Sigmoid colon (tissue), 6 donors: ENCODE measurements at regions not wholly inside any gene's neighbourhood (a gene's known extent, or its start where the extent isn't known, plus 50 kb on each side); places are given as distances from the start of the nearest gene placed in this dataset.

Experiments used
- DNase-seq: peaks from one replicate; pipeline ENCODE4 v3.0.0-alpha.2; 2019
- H3K27ac ChIP-seq, 4 donors: fragments of 200-600 bp; sonication (generic); one replicate each; pipeline ENCODE4 v1.5.1; 2016 to 2019; ENCODE audit warnings: mild to moderate bottlenecking in 1 of 4
- H3K27me3 ChIP-seq, 3 donors: fragments of 200-600 bp; sonication (generic); one replicate each; pipeline ENCODE4 v1.5.1; 2019; ENCODE audit warnings: mild to moderate bottlenecking in 1 of 3
- H3K36me3 ChIP-seq, 4 donors: fragments of 200-600 bp; sonication (generic); one replicate each; pipeline ENCODE4 v1.5.1; 2016 to 2019
- H3K4me1 ChIP-seq, 4 donors: fragments of 200-600 bp; sonication (generic); one replicate each; pipeline ENCODE4 v1.5.1; 2017 to 2019
- H3K4me3 ChIP-seq, 4 donors: fragments of 200-600 bp; sonication (generic); one replicate each; pipeline ENCODE4 v1.5.1; 2017 to 2019; ENCODE audit warnings: mild to moderate bottlenecking in 2 of 4, moderate library complexity in 1 of 4
- H3K9me3 ChIP-seq, 4 donors: fragments of 200-600 bp in 3 of 4; sonication (generic) in 3 of 4; one replicate each; pipeline versions ENCODE4 v1.5.1 to v1.6.1; 2013 to 2019
- EP300 ChIP-seq, 4 donors: sonication (generic); formaldehyde crosslinking; IDR thresholded peaks; one replicate each; pipeline ENCODE4 v1.6.1; 2017; ENCODE audit warnings: antibody characterized with exemption in 4 of 4
- POLR2A ChIP-seq, 2 donors: fragments of 450-650 bp; IDR thresholded peaks; one replicate each; pipeline ENCODE4 v1.6.1; 2016; ENCODE audit warnings: antibody characterized with exemption in 2 of 2, mild to moderate bottlenecking in 2 of 2, moderate library complexity in 2 of 2
- POLR2AphosphoS5 ChIP-seq, 4 donors: sonication (generic); formaldehyde crosslinking; IDR thresholded peaks; one replicate each; pipeline ENCODE4 v1.6.1; 2017; ENCODE audit warnings: antibody characterized with exemption in 4 of 4
- WGBS, 2 donors: extraction: QIAGEN DNeasy Blood & Tissue Kit; methylation state at CpG; one replicate each; pipeline ENCODE4 v1.1.7; 2013; 5-methylcytosine and 5-hydroxymethylcytosine counted together
- intact Hi-C: fragments of 100-400 bp; cut with DNase I; formaldehyde crosslinking; loops from one replicate; pipeline ENCODE4 v1.15.1; 2023
- TF ChIP-seq, protein P1 (sequence below), 4 experiments: fragments of 450-650 bp in 3 of 4; fragments of 200-600 bp in 1 of 4; IDR thresholded peaks; one replicate each; pipeline ENCODE4 v1.5.1; 2016 to 2019; ENCODE audit warnings: antibody characterized with exemption in 4 of 4, mild to moderate bottlenecking in 3 of 4, moderate library complexity in 2 of 4
- donor health status: healthy with polysubstance abuse.
- donor health status: healthy.

DNA sequence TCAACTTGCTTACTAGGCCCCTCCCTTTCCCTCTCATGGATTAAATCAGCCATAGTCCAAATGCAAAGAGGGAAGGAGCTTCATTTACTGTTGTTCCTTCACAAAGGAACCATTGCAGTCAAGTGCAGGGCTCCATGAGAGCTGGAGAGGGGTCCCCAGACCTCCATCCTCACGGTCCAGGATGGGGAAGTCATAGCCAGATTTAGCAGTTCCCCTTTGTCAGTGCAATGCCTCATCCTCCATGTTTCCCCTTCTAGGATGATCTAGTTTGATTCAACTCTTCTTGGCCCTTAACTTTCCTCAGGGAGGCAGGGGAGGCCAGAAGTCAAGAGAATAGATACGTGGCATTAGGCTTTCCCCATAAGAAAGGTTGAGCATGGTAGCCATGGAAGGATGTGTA is 66.5 kb upstream of the FUCA2 start:
- TF ChIP-seq EP300 (IDR thresholded peaks at IDR 0.05) = no peak

DNA sequence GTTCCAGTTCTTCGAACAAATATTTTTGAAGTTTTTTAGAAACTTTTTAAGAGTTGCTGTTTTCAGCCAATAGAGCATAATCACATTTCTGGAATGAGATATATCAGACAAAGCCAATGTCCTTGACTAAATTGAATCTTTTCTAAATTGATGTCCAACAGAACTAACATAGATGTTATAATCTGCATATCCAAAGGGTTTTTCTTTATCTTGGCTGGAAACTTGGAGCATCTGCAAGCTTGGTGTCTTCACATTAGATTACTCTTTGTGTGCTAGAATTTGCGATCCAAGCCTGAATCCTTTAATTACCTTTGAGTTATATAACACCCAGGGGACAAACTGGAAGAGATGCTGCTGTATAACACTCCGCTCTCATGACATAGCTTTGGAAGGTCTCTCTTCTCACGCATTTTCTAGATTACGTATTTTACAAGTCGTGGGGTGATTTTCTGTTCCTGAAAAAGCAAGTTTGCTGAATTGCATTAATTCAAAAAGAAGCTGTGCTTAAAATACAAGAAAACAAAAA is 64.4 kb upstream of the FUCA2 start:
- no peak for DNase-seq
- Histone ChIP-seq H3K9me3 (no peaks in the 10 kb centered on the region), H3K4me3 (no peak overlapping the region), H3K27me3 (no peaks in the 10 kb centered on the region), H3K27ac (peak overlapping the region in 1 of 4 donors; percentile 6), H3K4me1 (no peaks in the 10 kb centered on the region), H3K36me3 (no peaks in the 10 kb centered on the region)
- intact Hi-C loops = loop anchor here (1.0 to 10.0 kb wide), 3 partner anchors 199 to 437 kb away; partner anchors contain the start of gene LTV1
- TF ChIP-seq POLR2AphosphoS5 (IDR thresholded peaks at IDR 0.05) = no peak
- no peak for TF ChIP-seq EP300 (IDR thresholded peaks at IDR 0.05)
- TF ChIP-seq POLR2A (IDR thresholded peaks at IDR 0.05) = no peak
- TF ChIP-seq, protein P1, sequence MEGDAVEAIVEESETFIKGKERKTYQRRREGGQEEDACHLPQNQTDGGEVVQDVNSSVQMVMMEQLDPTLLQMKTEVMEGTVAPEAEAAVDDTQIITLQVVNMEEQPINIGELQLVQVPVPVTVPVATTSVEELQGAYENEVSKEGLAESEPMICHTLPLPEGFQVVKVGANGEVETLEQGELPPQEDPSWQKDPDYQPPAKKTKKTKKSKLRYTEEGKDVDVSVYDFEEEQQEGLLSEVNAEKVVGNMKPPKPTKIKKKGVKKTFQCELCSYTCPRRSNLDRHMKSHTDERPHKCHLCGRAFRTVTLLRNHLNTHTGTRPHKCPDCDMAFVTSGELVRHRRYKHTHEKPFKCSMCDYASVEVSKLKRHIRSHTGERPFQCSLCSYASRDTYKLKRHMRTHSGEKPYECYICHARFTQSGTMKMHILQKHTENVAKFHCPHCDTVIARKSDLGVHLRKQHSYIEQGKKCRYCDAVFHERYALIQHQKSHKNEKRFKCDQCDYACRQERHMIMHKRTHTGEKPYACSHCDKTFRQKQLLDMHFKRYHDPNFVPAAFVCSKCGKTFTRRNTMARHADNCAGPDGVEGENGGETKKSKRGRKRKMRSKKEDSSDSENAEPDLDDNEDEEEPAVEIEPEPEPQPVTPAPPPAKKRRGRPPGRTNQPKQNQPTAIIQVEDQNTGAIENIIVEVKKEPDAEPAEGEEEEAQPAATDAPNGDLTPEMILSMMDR (IDR thresholded peaks at IDR 0.05) = no peak
- 84 to 86% methylated on average over 6 of the region's 6 CpGs for WGBS, 2 donors

More for the DNA sequence above, 66.5 kb upstream of the FUCA2 start:
- no peaks in the 10 kb centered on the region for H3K4me1 ChIP-seq
- H3K36me3 ChIP-seq = no peaks in the 10 kb centered on the region
- WGBS, 2 donors = 41 to 70% methylated on average over 2 of the region's 2 CpGs
- H3K27me3 ChIP-seq = no peaks in the 10 kb centered on the region
- no peak overlapping the region for H3K27ac ChIP-seq
- intact Hi-C loops = loop anchor here (2.0 to 10.0 kb wide), 2 partner anchors 101 to 197 kb away; no protein-coding TSS in a partner anchor
- no peak for DNase-seq
- no peak overlapping the region for H3K4me3 ChIP-seq
- no peaks in the 10 kb centered on the region for H3K9me3 ChIP-seq

DNA sequence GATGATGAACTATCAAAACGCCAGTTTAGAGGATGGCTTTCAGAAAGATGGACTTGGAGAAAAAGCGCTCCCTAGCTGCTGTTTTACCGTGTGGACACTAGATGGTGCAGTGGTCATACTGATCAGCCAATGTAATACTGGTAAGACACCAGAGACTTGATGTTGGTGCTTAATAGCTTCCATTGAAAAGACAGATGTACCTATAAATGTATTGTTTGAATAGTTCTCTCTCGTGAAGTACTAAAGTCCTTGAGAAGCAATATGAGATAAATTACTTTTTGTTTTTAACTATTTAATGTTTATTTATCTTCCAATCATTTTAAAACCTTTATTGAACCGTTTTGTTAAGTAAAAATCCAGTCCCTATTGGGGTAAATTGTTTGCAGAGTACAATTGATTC is 63.9 kb upstream of the FUCA2 start:
- DNase-seq = peak; percentile 74

DNA sequence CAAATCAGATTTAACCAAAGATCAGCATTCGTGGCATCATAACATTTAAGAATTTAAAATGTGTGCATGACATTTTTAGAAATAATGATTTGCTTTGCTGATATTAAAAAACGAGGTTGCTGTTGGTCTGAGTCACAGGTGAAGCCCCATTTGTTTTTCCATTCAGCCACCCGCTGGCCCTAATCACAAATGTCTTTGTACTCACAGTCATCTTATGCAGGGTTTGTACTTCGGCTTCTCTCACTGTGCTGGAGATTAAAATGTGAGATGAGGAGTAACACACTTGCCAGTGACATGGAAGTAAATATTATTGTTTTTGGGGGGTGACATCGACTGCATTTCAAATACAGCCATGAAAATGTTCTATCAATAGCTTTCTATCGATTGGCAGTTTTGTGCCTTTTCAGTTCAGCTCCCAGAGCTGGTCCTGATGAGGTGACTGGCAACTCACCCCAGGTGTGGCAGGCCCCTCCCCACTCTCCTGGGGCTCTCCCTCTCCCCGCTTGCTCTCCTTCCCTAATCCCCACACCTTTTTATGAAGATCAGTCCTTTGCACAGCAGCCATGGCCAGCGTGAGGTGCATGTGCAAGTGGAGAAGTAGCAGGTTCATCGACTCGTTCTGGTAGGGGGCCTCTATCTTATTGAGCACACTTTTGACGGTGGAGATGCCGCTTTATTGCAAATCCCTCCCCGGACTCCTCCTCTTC is 58.8 kb upstream of the FUCA2 start:
- no peak for DNase-seq
- intact Hi-C loops = loop anchor here (10.0 kb wide), 1 partner anchor 205 kb away; no protein-coding TSS in a partner anchor
- WGBS, 2 donors = 77 to 85% methylated on average over 13 of the region's 13 CpGs

More for the DNA sequence above, 63.9 kb upstream of the FUCA2 start:
- WGBS, 2 donors = 1 to 10% methylated on average over 5 of the region's 5 CpGs
- intact Hi-C loops = loop anchor here (1.0 to 10.0 kb wide), 3 partner anchors 199 to 438 kb away; partner anchors contain the start of gene LTV1
- H3K27me3 ChIP-seq = no peaks in the 10 kb centered on the region
- no peaks in the 10 kb centered on the region for H3K36me3 ChIP-seq
- no peaks in the 10 kb centered on the region for H3K4me1 ChIP-seq
- TF ChIP-seq POLR2AphosphoS5 (IDR thresholded peaks at IDR 0.05) (no peak), POLR2A (IDR thresholded peaks at IDR 0.05) (no peak), EP300 (IDR thresholded peaks at IDR 0.05) (no peak)
- TF ChIP-seq, protein P1 (IDR thresholded peaks at IDR 0.05) = peak; percentile 78 to 90 (median 88)
- H3K27ac ChIP-seq = peak overlapping the region in 1 of 4 donors; percentile 6
- no peak overlapping the region for H3K4me3 ChIP-seq
- H3K9me3 ChIP-seq = no peaks in the 10 kb centered on the region

DNA sequence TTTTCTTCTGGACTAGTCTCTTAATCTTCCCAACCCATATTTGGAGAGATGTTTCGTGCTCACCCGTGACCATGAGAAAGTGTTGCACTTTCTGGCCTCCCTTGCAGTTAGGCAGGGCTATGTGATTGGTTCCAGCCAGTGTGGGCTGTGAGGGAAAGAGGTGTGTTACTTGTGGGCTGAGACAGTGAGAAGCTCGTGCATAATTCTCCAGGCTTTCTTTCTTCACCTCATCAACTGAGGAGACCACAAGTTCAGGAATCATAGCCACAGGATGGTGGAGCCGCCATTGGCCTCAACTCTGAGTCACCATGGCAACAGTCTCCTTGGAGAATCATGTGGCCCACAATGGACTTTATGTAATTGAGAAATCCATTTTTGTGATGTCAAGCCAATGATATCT is 57.5 kb upstream of the FUCA2 start:
- no peak for DNase-seq
- H3K36me3 ChIP-seq = no peaks in the 10 kb centered on the region
- TF ChIP-seq, protein P1 (IDR thresholded peaks at IDR 0.05) = no peak
- TF ChIP-seq EP300 (IDR thresholded peaks at IDR 0.05) (no peak), POLR2A (IDR thresholded peaks at IDR 0.05) (no peak), POLR2AphosphoS5 (IDR thresholded peaks at IDR 0.05) (no peak)
- intact Hi-C loops = no loop called here
- WGBS, 2 donors = 81 to 84% methylated on average over 4 of the region's 4 CpGs
- H3K27me3 ChIP-seq = no peaks in the 10 kb centered on the region
- no peak overlapping the region for H3K27ac ChIP-seq
- H3K4me1 ChIP-seq = peaks cover 0 to 6% (median 3%) of the 10 kb centered on the region in 4 donors
- H3K9me3 ChIP-seq = no peaks in the 10 kb centered on the region
- H3K4me3 ChIP-seq = no peak overlapping the region

More for the DNA sequence above, 58.8 kb upstream of the FUCA2 start:
- Histone ChIP-seq H3K36me3 (no peaks in the 10 kb centered on the region), H3K9me3 (no peaks in the 10 kb centered on the region), H3K4me1 (peaks cover 0 to 5% (median 0%) of the 10 kb centered on the region in 4 donors), H3K27me3 (no peaks in the 10 kb centered on the region), H3K4me3 (no peak overlapping the region), H3K27ac (no peak overlapping the region)
- no peak for TF ChIP-seq POLR2AphosphoS5 (IDR thresholded peaks at IDR 0.05)
- TF ChIP-seq, protein P1 (IDR thresholded peaks at IDR 0.05) = no peak
- no peak for TF ChIP-seq POLR2A (IDR thresholded peaks at IDR 0.05)
- no peak for TF ChIP-seq EP300 (IDR thresholded peaks at IDR 0.05)
